ENCODE measurements at regions not wholly inside any gene's neighbourhood (a gene's known extent, or its start where the extent isn't known, plus 50 kb on each side); places are given as distances from the start of the nearest gene placed in this dataset.

- TF ChIP-seq, protein P1, sequence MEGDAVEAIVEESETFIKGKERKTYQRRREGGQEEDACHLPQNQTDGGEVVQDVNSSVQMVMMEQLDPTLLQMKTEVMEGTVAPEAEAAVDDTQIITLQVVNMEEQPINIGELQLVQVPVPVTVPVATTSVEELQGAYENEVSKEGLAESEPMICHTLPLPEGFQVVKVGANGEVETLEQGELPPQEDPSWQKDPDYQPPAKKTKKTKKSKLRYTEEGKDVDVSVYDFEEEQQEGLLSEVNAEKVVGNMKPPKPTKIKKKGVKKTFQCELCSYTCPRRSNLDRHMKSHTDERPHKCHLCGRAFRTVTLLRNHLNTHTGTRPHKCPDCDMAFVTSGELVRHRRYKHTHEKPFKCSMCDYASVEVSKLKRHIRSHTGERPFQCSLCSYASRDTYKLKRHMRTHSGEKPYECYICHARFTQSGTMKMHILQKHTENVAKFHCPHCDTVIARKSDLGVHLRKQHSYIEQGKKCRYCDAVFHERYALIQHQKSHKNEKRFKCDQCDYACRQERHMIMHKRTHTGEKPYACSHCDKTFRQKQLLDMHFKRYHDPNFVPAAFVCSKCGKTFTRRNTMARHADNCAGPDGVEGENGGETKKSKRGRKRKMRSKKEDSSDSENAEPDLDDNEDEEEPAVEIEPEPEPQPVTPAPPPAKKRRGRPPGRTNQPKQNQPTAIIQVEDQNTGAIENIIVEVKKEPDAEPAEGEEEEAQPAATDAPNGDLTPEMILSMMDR (conservative IDR thresholded peaks at IDR 0.05; ENCODE audit: low read length): no peak
- no peak for DNase-seq (ENCODE audit: low read depth)
- H3K4me3 ChIP-seq (ENCODE audit: low read length): no peak overlapping the region
These were observed 178.6 kb downstream of the BACH1 start for GRCh38 chr21:29477347-29477746.

DNA sequence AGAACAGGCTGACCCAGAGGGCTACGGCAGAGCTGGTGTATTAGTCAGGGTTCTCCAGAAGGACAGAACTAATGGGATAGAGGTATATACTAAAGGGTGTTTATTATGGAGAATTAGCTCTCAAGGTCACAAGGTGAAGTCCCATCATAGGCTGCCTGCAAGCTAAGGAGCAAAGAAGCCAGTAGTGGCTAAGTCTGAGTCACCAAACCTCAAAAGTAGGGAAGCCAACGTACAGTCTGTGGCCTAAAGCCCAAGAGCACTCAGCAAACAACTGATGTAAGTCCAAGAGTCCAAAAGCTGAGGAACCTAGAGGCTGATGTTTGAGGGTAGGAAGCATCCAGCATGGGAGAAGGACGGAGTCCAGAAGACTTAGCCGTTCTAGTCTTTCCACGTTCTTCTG is 179.2 kb downstream of the BACH1 start:
- DNase-seq (ENCODE audit: low read depth): peak; percentile 62
- H3K4me3 ChIP-seq (ENCODE audit: low read length): no peak overlapping the region
- TF ChIP-seq, protein P1 (conservative IDR thresholded peaks at IDR 0.05; ENCODE audit: low read length): no peak

GRCh38 chr21:29481081-29481480 is 182.4 kb downstream of the BACH1 start:
- no peak overlapping the region for H3K4me3 ChIP-seq (ENCODE audit: low read length)
- TF ChIP-seq, protein P1 (conservative IDR thresholded peaks at IDR 0.05; ENCODE audit: low read length): no peak
- peak; percentile 35 for DNase-seq (ENCODE audit: low read depth)

- TF ChIP-seq, protein P1 (conservative IDR thresholded peaks at IDR 0.05; ENCODE audit: low read length): no peak
- DNase-seq (ENCODE audit: low read depth): peak; percentile 82
- no peak overlapping the region for H3K4me3 ChIP-seq (ENCODE audit: low read length)
These were observed 182.9 kb downstream of the BACH1 start for GRCh38 chr21:29481641-29482040.

DNA sequence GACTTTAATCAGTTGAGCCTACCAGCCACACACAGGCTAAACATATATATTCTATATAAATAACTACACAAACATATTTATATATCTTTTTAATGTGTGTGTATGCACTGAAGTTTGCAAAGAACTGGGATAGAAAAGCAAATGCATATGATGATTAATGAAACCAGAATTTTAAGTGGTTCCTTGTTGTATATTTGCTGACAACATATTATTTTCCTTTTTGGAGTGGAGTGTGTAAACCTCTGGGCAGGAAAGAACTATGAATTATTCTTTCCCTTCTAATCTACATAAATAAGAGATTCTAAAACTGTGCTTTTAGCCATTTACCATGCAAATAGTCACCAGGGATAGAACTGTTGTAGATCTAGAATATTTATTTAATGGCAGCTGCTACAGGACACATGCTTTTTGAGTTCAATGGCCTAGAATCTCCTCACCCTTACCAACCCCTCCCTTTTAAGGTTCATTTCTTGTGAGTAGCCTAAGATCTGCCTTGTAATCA is 187.6 kb downstream of the BACH1 start:
- no peak for DNase-seq (ENCODE audit: low read depth)
- TF ChIP-seq, protein P1 (conservative IDR thresholded peaks at IDR 0.05; ENCODE audit: low read length): no peak
- H3K4me3 ChIP-seq (ENCODE audit: low read length): no peak overlapping the region
